ENCODE measurements at regions not wholly inside any gene's neighbourhood (a gene's known extent, or its start where the extent isn't known, plus 50 kb on each side); places are given as distances from the start of the nearest gene placed in this dataset.
"Not testable (repeated sequence)": the region's sequence is repeated elsewhere in the genome, so short reads cannot be mapped to it uniquely, and the experiment has no call there.

DNA sequence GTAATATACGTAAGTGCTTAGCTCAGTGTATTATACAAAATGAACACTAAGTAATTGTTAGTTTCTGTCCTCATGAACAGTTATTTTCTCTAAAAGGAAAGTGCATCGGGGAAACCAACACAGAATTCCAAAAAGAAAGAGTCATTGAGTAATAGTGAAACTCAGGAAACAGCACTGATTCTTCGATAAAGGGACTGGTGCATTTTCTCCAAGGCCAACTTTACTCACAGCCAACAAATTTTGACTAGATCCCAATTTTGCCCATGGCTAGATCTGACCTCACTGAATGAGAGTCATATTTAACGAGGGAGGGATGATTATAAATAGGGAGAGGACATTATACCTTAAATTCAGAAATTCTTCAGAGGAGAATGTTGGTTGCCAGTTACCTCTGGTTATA is 390.9 kb upstream of the NRSN1 start:
- no peaks in the 10 kb centered on the region for H3K4me1 ChIP-seq (ENCODE audit: insufficient read depth, low read length)

DNA sequence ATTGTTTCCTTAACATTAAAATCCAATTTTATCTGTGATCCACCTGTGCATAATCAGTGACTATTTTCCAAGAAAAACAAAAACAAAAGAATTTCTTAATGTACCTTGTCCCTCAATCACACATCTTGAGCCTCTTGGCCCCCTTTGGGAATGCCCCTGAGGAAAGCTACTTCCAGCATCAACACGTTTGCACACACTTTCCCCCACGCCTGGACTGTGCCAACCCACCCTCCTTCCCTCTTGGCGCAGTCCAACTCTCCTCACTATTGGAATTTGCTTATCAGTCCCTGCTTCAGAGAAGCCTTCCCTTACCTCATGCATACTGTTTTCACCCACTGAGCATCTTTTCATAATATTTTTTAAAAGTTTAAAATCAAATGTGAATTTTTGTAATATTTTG is 389.4 kb upstream of the NRSN1 start:
- Histone ChIP-seq H3K4me1 (ENCODE audit: insufficient read depth, low read length) (no peaks in the 10 kb centered on the region), H3K27ac (ENCODE audit: low read depth, low read length) (no peak overlapping the region), H3K36me3 (ENCODE audit: insufficient read depth, low read length) (no peaks in the 10 kb centered on the region), H3K4me3 (ENCODE audit: low read depth in 1 of 2, low read length in 2 of 2) (no peak overlapping the region), H3K9ac (ENCODE audit: low read length) (no peak overlapping the region), H3K27me3 (ENCODE audit: control insufficient read depth in 1 of 2, insufficient read depth in 2 of 2, low read length in 2 of 2) (no peaks in the 10 kb centered on the region), H3K9me3 (ENCODE audit: low read length) (no peaks in the 10 kb centered on the region)

More for the DNA sequence above, 390.9 kb upstream of the NRSN1 start:
- Histone ChIP-seq H3K4me3 (ENCODE audit: low read depth in 1 of 2, low read length in 2 of 2) (no peak overlapping the region), H3K27ac (ENCODE audit: low read depth, low read length) (no peak overlapping the region), H3K9me3 (ENCODE audit: low read length) (no peaks in the 10 kb centered on the region), H3K27me3 (ENCODE audit: control insufficient read depth in 1 of 2, insufficient read depth in 2 of 2, low read length in 2 of 2) (no peaks in the 10 kb centered on the region), H3K9ac (ENCODE audit: low read length) (no peak overlapping the region), H3K36me3 (ENCODE audit: insufficient read depth, low read length) (no peaks in the 10 kb centered on the region)

DNA sequence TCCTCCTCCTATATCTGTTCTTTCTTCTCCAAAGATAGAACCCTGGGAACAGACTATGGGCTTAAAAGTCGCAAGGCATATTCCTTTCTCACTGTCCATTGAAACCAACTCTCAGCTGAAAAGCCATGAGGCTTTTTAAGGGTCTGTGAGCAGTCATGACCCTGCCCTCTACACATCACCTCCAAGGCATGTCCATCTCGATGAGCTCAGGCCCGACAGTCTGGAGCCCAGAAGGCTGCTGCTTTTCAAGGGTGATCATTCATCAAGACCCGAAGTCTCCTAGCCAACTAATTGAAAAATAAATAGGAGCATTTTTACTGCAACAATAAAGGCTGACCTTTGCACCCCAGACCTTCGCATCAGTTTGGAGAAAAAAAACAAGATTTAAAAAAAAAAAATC is 378.8 kb upstream of the NRSN1 start:
- H3K36me3 ChIP-seq (ENCODE audit: insufficient read depth, low read length) = no peaks in the 10 kb centered on the region
- no peaks in the 10 kb centered on the region for H3K27me3 ChIP-seq (ENCODE audit: control insufficient read depth in 1 of 2, insufficient read depth in 2 of 2, low read length in 2 of 2)
- no peaks in the 10 kb centered on the region for H3K4me1 ChIP-seq (ENCODE audit: insufficient read depth, low read length)
- H3K9ac ChIP-seq (ENCODE audit: low read length) = no peak overlapping the region
- H3K4me3 ChIP-seq (ENCODE audit: low read depth in 1 of 2, low read length in 2 of 2) = no peak overlapping the region
- H3K9me3 ChIP-seq (ENCODE audit: low read length) = no peaks in the 10 kb centered on the region
- H3K27ac ChIP-seq (ENCODE audit: low read depth, low read length) = no peak overlapping the region

DNA sequence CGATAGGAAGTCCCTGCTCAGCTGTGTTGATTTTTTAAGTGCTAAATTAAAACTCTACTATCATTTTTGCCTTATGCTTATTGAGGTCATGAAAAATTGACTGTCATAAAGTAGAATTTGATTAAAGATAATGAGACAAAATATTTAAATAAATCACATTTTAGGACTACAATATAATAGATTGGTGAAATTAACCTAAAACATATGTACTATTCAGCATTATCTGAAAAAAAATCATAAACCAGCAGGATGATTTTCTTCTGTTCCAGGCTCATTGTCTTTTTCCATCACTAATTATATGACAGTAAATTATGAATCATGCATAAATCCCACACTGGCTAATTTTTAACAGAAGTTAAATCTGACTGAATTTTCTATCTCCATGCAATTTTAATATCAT is 373.6 kb upstream of the NRSN1 start:
- H3K27ac ChIP-seq (ENCODE audit: low read depth, low read length) = no peak overlapping the region
- no peaks in the 10 kb centered on the region for H3K36me3 ChIP-seq (ENCODE audit: insufficient read depth, low read length)
- no peak overlapping the region for H3K9ac ChIP-seq (ENCODE audit: low read length)
- H3K4me1 ChIP-seq (ENCODE audit: insufficient read depth, low read length) = no peaks in the 10 kb centered on the region
- H3K4me3 ChIP-seq (ENCODE audit: low read depth in 1 of 2, low read length in 2 of 2) = no peak overlapping the region
- no peaks in the 10 kb centered on the region for H3K9me3 ChIP-seq (ENCODE audit: low read length)
- no peaks in the 10 kb centered on the region for H3K27me3 ChIP-seq (ENCODE audit: control insufficient read depth in 1 of 2, insufficient read depth in 2 of 2, low read length in 2 of 2)

DNA sequence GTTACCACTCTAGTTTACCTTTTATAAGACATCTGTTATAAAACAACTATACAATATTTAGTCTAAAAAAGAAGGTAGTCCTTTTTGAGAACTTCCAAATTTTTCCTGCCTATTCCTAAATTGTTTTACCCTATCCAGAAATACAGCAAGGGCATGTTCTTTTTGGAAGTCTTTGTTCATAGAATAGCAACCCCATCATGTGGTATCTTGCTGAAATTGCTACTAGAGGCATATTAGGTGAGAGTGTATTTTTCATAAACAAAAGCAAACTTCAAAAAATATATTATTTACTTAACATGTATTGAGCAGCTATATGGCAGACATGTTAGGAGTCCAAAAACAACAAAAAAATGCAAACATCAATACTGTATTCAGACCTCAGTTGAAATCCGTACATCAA is 371.8 kb upstream of the NRSN1 start:
- no peak overlapping the region for H3K27ac ChIP-seq (ENCODE audit: low read depth, low read length)
- no peaks in the 10 kb centered on the region for H3K9me3 ChIP-seq (ENCODE audit: low read length)
- no peaks in the 10 kb centered on the region for H3K4me1 ChIP-seq (ENCODE audit: insufficient read depth, low read length)
- no peaks in the 10 kb centered on the region for H3K36me3 ChIP-seq (ENCODE audit: insufficient read depth, low read length)
- H3K4me3 ChIP-seq (ENCODE audit: low read depth in 1 of 2, low read length in 2 of 2) = no peak overlapping the region
- H3K27me3 ChIP-seq (ENCODE audit: control insufficient read depth in 1 of 2, insufficient read depth in 2 of 2, low read length in 2 of 2) = no peaks in the 10 kb centered on the region
- no peak overlapping the region for H3K9ac ChIP-seq (ENCODE audit: low read length)

DNA sequence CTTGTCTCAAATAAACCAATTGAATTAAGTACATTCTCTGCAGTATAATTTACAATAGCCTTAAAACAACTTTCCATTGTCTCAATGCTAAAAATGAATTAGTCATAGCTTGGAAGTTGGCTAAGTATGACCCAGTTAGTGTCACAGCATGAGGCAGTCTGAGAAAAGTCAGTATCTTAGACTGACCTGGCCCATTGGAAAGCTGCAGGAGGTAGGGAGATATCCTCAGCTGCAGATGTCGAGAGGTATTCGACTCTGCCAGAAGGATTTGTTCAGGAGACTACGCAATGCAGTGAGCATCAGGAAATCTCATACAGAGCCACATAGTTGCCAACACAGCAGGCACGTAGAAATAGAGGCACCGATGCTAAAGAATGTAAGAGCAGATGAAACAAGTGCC is 350.9 kb upstream of the NRSN1 start:
- Histone ChIP-seq H3K36me3 (ENCODE audit: insufficient read depth, low read length) (no peaks in the 10 kb centered on the region), H3K27ac (ENCODE audit: low read depth, low read length) (no peak overlapping the region), H3K27me3 (ENCODE audit: control insufficient read depth in 1 of 2, insufficient read depth in 2 of 2, low read length in 2 of 2) (no peaks in the 10 kb centered on the region), H3K9ac (ENCODE audit: low read length) (no peak overlapping the region), H3K4me1 (ENCODE audit: insufficient read depth, low read length) (no peaks in the 10 kb centered on the region), H3K9me3 (ENCODE audit: low read length) (no peaks in the 10 kb centered on the region), H3K4me3 (ENCODE audit: low read depth in 1 of 2, low read length in 2 of 2) (no peak overlapping the region)

DNA sequence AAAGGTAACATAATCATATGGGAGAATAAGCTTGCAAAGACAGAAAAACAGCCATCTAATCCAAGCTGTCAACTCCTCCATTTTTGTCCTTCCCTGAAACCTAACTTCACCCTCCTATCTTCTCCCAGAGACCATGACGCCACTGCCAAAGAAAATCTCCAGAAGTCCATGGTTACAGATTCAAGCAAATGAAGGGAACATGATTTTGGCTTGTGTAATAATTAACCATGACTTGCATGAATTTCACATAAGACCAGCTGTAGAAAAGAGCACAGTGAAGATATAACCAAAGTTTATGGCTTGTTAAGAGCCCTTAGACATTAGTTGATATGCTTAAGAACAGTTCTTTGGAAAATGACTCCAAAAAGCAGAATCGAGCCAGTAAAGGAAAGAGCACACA is 342.1 kb upstream of the NRSN1 start:
- Histone ChIP-seq H3K9ac (ENCODE audit: low read length) (no peak overlapping the region), H3K4me3 (ENCODE audit: low read depth in 1 of 2, low read length in 2 of 2) (no peak overlapping the region), H3K36me3 (ENCODE audit: insufficient read depth, low read length) (no peaks in the 10 kb centered on the region), H3K27ac (ENCODE audit: low read depth, low read length) (no peak overlapping the region), H3K9me3 (ENCODE audit: low read length) (no peaks in the 10 kb centered on the region), H3K27me3 (ENCODE audit: control insufficient read depth in 1 of 2, insufficient read depth in 2 of 2, low read length in 2 of 2) (no peaks in the 10 kb centered on the region), H3K4me1 (ENCODE audit: insufficient read depth, low read length) (peaks cover 15% of the 10 kb centered on the region)

DNA sequence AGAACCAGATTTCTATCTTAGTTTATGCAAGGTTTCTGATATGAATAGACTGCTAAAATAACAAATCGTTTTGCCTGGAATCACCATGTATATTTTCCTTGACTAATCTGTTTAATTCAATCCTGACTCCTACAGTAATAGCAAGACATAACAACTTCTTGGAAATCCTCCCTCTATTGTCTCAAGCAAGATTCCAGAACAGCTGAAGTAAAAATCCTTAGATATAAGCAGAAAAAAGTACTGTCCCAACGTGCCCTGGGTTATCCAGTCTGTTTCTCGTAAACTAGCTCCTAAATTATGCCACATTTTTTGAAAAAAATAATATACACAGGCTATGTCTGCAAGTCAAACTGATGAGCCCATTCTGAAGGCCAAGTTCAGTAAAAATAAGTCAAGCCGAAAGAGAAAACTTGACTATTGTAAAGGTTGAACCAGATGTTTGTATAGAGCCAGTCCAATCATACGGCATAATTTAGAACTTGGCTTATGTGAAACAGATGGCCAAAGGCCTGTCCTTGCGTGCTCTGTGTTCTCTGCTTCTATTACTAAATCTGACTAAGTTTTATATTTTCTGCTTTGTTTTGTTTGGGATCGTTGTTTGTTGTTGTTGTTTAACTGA is 341.6 kb upstream of the NRSN1 start:
- Histone ChIP-seq H3K4me1 (ENCODE audit: insufficient read depth, low read length) (peaks cover 15% of the 10 kb centered on the region), H3K9me3 (ENCODE audit: low read length) (no peaks in the 10 kb centered on the region), H3K4me3 (ENCODE audit: low read depth in 1 of 2, low read length in 2 of 2) (no peak overlapping the region), H3K27me3 (ENCODE audit: control insufficient read depth in 1 of 2, insufficient read depth in 2 of 2, low read length in 2 of 2) (no peaks in the 10 kb centered on the region), H3K36me3 (ENCODE audit: insufficient read depth, low read length) (no peaks in the 10 kb centered on the region), H3K9ac (ENCODE audit: low read length) (no peak overlapping the region), H3K27ac (ENCODE audit: low read depth, low read length) (no peak overlapping the region)

DNA sequence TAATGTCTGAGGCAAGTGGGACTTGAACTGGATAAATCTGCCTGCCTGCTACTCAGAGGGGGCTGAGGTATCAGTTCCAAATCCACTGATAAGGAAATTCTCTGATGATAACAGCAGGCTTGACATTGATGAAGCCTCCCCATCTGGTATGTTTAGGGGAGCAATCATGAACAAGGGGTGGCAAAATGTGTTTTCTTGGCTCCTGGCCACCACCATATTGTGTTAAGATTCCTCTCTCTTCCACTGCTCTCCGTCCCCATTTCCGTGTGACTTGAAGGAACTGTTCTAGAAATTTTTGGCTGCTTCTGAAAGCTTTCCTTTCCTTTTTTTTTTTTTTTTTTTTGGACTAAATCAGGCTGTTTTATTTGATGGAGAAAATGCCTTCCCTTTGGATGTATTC is 335.3 kb upstream of the NRSN1 start:
- H3K36me3 ChIP-seq (ENCODE audit: insufficient read depth, low read length) = no peaks in the 10 kb centered on the region

DNA sequence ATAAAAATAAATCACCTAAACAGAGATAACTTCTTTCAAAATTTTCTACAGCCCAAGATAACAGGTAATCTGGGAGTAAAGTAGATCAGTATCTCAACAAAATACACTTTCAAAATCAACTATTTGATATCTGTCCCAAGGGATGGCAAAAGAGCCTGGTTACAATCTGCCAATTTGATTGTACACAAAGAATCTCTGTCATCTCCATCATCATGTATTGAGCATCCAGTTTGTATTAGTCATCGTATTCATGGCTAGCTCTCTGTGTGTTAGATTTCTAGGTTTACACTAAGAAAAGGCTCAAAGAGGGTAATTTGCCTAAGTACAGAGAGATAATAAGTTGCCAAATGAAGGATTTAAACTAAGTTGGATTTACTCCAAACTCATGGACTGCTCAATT is 329.0 kb upstream of the NRSN1 start:
- H3K27me3 ChIP-seq (ENCODE audit: control insufficient read depth in 1 of 2, insufficient read depth in 2 of 2, low read length in 2 of 2) = no peaks in the 10 kb centered on the region
- no peaks in the 10 kb centered on the region for H3K9me3 ChIP-seq (ENCODE audit: low read length)
- H3K27ac ChIP-seq (ENCODE audit: low read depth, low read length) = no peak overlapping the region
- H3K9ac ChIP-seq (ENCODE audit: low read length) = no peak overlapping the region
- no peak overlapping the region for H3K4me3 ChIP-seq (ENCODE audit: low read depth in 1 of 2, low read length in 2 of 2)
- no peaks in the 10 kb centered on the region for H3K36me3 ChIP-seq (ENCODE audit: insufficient read depth, low read length)
- no peaks in the 10 kb centered on the region for H3K4me1 ChIP-seq (ENCODE audit: insufficient read depth, low read length)

More for the DNA sequence above, 335.3 kb upstream of the NRSN1 start:
- Histone ChIP-seq H3K4me3 (ENCODE audit: low read depth in 1 of 2, low read length in 2 of 2) (no peak overlapping the region), H3K9me3 (ENCODE audit: low read length) (no peaks in the 10 kb centered on the region), H3K27me3 (ENCODE audit: control insufficient read depth in 1 of 2, insufficient read depth in 2 of 2, low read length in 2 of 2) (no peaks in the 10 kb centered on the region), H3K9ac (ENCODE audit: low read length) (no peak overlapping the region), H3K27ac (ENCODE audit: low read depth, low read length) (no peak overlapping the region), H3K4me1 (ENCODE audit: insufficient read depth, low read length) (no peaks in the 10 kb centered on the region)

DNA sequence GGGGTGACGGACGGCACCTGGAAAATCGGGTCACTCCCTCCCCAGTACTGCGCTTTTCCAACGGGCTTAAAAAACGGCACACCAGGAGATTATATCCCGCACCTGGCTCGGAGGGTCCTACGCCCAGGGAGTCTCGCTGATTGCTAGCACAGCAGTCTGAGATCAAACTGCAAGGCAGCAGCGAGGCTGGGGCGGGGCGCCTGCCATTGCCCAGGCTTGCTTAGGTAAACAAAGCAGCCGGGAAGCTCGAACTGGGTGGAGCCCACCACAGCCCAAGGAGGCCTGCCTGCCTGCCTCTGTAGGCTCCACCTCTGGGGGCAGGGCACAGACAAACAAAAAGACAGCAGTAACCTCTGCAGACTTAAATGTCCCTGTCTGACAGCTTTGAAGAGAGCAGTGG is 321.7 kb upstream of the NRSN1 start:
- H3K27ac ChIP-seq (ENCODE audit: low read depth, low read length); H3K9me3 ChIP-seq (ENCODE audit: low read length): not testable (repeated sequence)

DNA sequence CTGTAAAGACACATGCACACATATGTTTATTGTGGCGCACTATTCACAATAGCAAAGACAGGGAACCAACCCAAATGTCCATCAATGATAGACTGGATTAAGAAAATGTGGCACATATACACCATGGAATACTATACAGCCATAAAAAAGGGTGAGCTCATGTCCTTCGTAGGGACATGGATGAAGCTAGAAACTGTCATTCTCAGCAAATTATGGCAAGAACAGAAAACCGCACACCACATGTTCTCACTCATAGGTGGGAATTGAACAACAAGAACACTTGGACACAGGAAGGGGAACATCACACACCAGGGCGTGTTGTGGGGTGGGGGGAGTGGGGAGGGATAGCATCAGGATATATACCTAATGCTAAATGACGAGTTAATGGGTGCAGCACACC is 304.9 kb upstream of the NRSN1 start:
- not testable (repeated sequence) for H3K27ac ChIP-seq (ENCODE audit: low read depth, low read length); H3K36me3 ChIP-seq (ENCODE audit: insufficient read depth, low read length); H3K9me3 ChIP-seq (ENCODE audit: low read length); H3K4me3 ChIP-seq (ENCODE audit: low read depth in 1 of 2, low read length in 2 of 2); H3K4me1 ChIP-seq (ENCODE audit: insufficient read depth, low read length); H3K9ac ChIP-seq (ENCODE audit: low read length); H3K27me3 ChIP-seq (ENCODE audit: control insufficient read depth in 1 of 2, insufficient read depth in 2 of 2, low read length in 2 of 2)

More for the DNA sequence above, 321.7 kb upstream of the NRSN1 start:
- H3K9ac ChIP-seq (ENCODE audit: low read length); H3K36me3 ChIP-seq (ENCODE audit: insufficient read depth, low read length); H3K4me1 ChIP-seq (ENCODE audit: insufficient read depth, low read length); H3K27me3 ChIP-seq (ENCODE audit: control insufficient read depth in 1 of 2, insufficient read depth in 2 of 2, low read length in 2 of 2); H3K4me3 ChIP-seq (ENCODE audit: low read depth in 1 of 2, low read length in 2 of 2): not testable (repeated sequence)

All from muscle layer of colon (tissue), 2 donors.